Stomach (tissue), 4 donors: ENCODE measurements at regions not wholly inside any gene's neighbourhood (a gene's known extent, or its start where the extent isn't known, plus 50 kb on each side); places are given as distances from the start of the nearest gene placed in this dataset.

Source experiments
- CTCF ChIP-seq, 7 experiments: fragments of 450-650 bp in 4 of 7; fragments of 200-600 bp in 3 of 7; sonication (generic) in 3 of 7; IDR thresholded peaks; one replicate each; pipeline ENCODE4 v1.5.1; 2016 to 2019; ENCODE audit warnings: antibody characterized with exemption in 7 of 7, control low read depth in 2 of 7, mild to moderate bottlenecking in 1 of 7
- EP300 ChIP-seq: sonication (generic); formaldehyde crosslinking; IDR thresholded peaks from one replicate; pipeline ENCODE4 v1.6.1; 2017; ENCODE audit warnings: antibody characterized with exemption
- POLR2A ChIP-seq, 4 donors: fragments of 450-650 bp; IDR thresholded peaks; one replicate each; pipeline ENCODE4 v1.6.1; 2016; ENCODE audit warnings: antibody characterized with exemption in 4 of 4, control low read depth in 2 of 4, mild to moderate bottlenecking in 1 of 4, moderate library complexity in 1 of 4
- POLR2AphosphoS5 ChIP-seq, 3 donors: sonication (generic); formaldehyde crosslinking; IDR thresholded peaks; one replicate each; pipeline ENCODE4 v1.6.1; 2016; ENCODE audit warnings: antibody characterized with exemption in 3 of 3

GRCh38 chr2:209348433-209348832 is 75.4 kb upstream of the MAP2 start:
- no peak for TF ChIP-seq POLR2AphosphoS5 (IDR thresholded peaks at IDR 0.05)
- no peak for TF ChIP-seq CTCF (IDR thresholded peaks at IDR 0.05)
- TF ChIP-seq POLR2A (IDR thresholded peaks at IDR 0.05), result no peak
- TF ChIP-seq EP300, result no peak
